ENCODE measurements at regions not wholly inside any gene's neighbourhood (a gene's known extent, or its start where the extent isn't known, plus 50 kb on each side); places are given as distances from the start of the nearest gene placed in this dataset.
A peak's percentile ranks its signal among the peaks of the same experiment; 100 is the strongest.

DNA sequence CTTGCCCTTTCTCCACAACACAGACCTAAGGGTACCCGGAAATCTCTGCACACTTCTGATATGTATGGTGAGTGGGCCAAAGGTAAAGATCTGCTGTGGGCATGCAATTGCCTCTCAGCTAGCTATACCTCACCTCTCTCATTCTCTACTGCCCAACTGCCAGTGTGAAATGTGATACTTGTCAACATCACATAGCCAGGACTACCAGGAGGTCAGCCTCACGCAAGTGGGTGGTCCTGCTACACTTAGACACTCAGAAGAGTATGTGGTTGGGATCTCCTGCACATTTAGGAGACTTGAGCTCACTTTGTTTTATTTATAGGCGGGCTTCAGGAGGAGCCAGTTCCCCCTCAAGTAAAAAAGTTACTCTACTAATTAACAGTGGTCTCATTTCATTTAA is 88.0 kb upstream of the MAN2A1 start:
- DNase-seq, result no peak
- H3K27ac ChIP-seq, result no peak overlapping the region
- 87% methylated on average over 3 of the region's 3 CpGs for WGBS (ENCODE audit: insufficient coverage, low coverage, low lambda C conversion rate, missing lambda C conversion rate)
- TF ChIP-seq POLR2A (IDR thresholded peaks at IDR 0.05), result no peak
- no peak for TF ChIP-seq CTCF (IDR thresholded peaks at IDR 0.05)
- H3K4me1 ChIP-seq, result peaks cover 0 to 8% (median 0%) of the 10 kb centered on the region in 4 donors
- intact Hi-C loops (cut with DNase I), result no loop called here
- no peaks in the 10 kb centered on the region for H3K27me3 ChIP-seq
- H3K4me3 ChIP-seq, result no peak overlapping the region
- ATAC-seq, result no peak
- no peaks in the 10 kb centered on the region for H3K9me3 ChIP-seq
- H3K36me3 ChIP-seq, result no peaks in the 10 kb centered on the region

DNA sequence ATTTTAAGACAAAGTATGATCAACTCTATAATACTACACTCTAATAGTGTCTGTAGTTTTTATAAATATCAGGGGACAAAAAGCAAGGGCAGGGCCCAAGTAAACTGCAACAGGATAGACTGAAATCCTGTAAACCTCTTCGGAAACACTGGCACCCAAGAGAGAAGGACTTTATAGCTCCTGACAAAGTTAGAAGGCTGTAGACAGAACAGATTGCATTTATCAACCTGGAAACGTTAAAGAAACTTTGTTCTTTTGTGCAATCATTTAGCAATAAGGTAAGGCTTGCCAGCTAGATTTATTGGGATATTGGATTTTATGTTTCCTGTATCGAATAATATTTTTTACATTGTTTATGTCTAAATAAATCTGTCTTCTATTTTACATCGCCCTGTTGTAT is 91.8 kb upstream of the MAN2A1 start:
- no peaks in the 10 kb centered on the region for H3K9me3 ChIP-seq
- H3K4me1 ChIP-seq, result peaks cover 0 to 8% (median 0%) of the 10 kb centered on the region in 4 donors
- ATAC-seq, result peak; percentile 68 to 88 (median 72)
- intact Hi-C loops (cut with DNase I), result no loop called here
- no peak overlapping the region for H3K4me3 ChIP-seq
- TF ChIP-seq POLR2A (IDR thresholded peaks at IDR 0.05) (no peak), CTCF (IDR thresholded peaks at IDR 0.05) (no peak)
- peak overlapping the region in 1 of 3 donors; percentile 9 for H3K27ac ChIP-seq
- no peak for DNase-seq
- H3K27me3 ChIP-seq, result no peaks in the 10 kb centered on the region
- H3K36me3 ChIP-seq, result no peaks in the 10 kb centered on the region
- WGBS (ENCODE audit: insufficient coverage, low coverage, low lambda C conversion rate, missing lambda C conversion rate), result 31% methylated on average over 4 of the region's 4 CpGs

DNA sequence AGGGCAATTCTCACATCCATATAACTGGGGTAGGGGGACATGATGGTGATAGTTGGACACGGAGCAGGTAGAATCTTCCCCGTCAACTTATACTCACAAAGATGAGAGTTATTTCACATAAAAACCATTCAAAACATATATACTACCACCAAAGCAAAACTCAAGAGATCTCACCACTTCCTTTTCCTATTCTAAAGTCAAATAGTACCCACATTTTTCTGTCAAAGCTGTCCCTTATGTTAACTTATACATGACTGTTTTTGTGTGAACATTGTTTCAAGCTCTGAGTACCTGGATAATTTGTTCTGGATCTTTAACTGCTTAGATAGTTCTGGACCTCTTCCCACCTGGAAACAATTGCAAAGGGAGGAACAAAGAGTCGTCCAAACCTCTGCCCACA is 95.5 kb upstream of the MAN2A1 start:
- no peaks in the 10 kb centered on the region for H3K9me3 ChIP-seq
- 72% methylated on average over 3 of the region's 3 CpGs for WGBS (ENCODE audit: insufficient coverage, low coverage, low lambda C conversion rate, missing lambda C conversion rate)
- no peak for DNase-seq
- H3K27ac ChIP-seq, result no peak overlapping the region
- H3K27me3 ChIP-seq, result no peaks in the 10 kb centered on the region
- H3K4me3 ChIP-seq, result no peak overlapping the region
- TF ChIP-seq CTCF (IDR thresholded peaks at IDR 0.05), result no peak
- intact Hi-C loops (cut with DNase I), result no loop called here
- H3K4me1 ChIP-seq, result peaks cover 0 to 8% (median 0%) of the 10 kb centered on the region in 4 donors
- H3K36me3 ChIP-seq, result no peaks in the 10 kb centered on the region
- ATAC-seq, result no peak

DNA sequence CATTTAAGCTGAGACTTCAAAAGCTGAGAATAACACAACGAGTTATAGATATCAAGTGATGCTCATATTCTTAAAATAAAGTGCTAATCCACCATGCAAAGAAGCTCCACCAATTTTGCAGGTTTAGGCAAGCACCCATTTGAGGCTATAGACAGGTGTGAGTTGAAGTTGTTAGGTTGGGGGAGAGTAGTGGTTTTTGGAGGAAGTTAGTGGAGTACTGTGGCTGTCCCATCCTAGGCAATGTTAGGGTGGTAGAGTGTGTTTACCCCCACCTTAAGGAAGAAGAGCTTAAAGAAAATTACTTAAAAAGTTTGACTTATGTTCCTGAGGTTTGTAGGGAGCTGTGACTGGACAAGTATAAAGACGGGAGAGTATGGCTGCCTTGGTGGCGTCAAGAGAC is 98.9 kb upstream of the MAN2A1 start:
- no peak for TF ChIP-seq POLR2A (IDR thresholded peaks at IDR 0.05)
- TF ChIP-seq CTCF (IDR thresholded peaks at IDR 0.05), result no peak
- WGBS (ENCODE audit: insufficient coverage, low coverage, low lambda C conversion rate, missing lambda C conversion rate), result 89% methylated on average over 3 of the region's 3 CpGs
- H3K4me3 ChIP-seq, result no peak overlapping the region
- intact Hi-C loops (cut with DNase I), result no loop called here
- H3K27me3 ChIP-seq, result no peaks in the 10 kb centered on the region
- ATAC-seq (no peak), DNase-seq (no peak)
- H3K27ac ChIP-seq, result no peak overlapping the region
- no peaks in the 10 kb centered on the region for H3K36me3 ChIP-seq
- no peaks in the 10 kb centered on the region for H3K4me1 ChIP-seq
- no peaks in the 10 kb centered on the region for H3K9me3 ChIP-seq

DNA sequence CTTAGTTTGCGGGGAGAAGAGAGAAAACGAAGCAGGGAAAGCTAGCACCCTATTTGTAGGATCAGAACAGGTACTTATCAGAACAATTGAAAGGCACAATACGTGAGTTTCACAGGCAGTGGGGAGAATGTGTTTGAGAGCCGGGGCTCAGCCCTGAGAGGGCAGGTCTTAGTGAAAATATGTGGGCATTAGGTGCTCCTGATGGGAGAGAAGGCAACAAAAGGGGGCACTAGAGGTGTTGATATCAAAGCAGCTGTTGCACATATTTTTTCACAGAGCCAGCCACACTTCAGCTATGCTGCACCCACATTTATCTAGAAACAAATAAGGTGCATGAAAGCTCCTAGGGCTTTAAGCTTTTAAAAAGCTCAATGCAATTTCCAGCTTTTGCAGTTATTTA is 99.7 kb upstream of the MAN2A1 start:
- intact Hi-C loops (cut with DNase I), result no loop called here
- H3K4me3 ChIP-seq, result no peak overlapping the region
- no peaks in the 10 kb centered on the region for H3K27me3 ChIP-seq
- no peaks in the 10 kb centered on the region for H3K36me3 ChIP-seq
- no peak overlapping the region for H3K27ac ChIP-seq
- H3K9me3 ChIP-seq, result no peaks in the 10 kb centered on the region
- 80% methylated on average over 4 of the region's 4 CpGs for WGBS (ENCODE audit: insufficient coverage, low coverage, low lambda C conversion rate, missing lambda C conversion rate)
- DNase-seq (no peak), ATAC-seq (no peak)
- TF ChIP-seq POLR2A (IDR thresholded peaks at IDR 0.05), result no peak
- H3K4me1 ChIP-seq, result no peaks in the 10 kb centered on the region

Data from right lobe of liver (tissue), 6 donors.